ENCODE measurements at regions not wholly inside any gene's neighbourhood (a gene's known extent, or its start where the extent isn't known, plus 50 kb on each side); places are given as distances from the start of the nearest gene placed in this dataset.

DNA sequence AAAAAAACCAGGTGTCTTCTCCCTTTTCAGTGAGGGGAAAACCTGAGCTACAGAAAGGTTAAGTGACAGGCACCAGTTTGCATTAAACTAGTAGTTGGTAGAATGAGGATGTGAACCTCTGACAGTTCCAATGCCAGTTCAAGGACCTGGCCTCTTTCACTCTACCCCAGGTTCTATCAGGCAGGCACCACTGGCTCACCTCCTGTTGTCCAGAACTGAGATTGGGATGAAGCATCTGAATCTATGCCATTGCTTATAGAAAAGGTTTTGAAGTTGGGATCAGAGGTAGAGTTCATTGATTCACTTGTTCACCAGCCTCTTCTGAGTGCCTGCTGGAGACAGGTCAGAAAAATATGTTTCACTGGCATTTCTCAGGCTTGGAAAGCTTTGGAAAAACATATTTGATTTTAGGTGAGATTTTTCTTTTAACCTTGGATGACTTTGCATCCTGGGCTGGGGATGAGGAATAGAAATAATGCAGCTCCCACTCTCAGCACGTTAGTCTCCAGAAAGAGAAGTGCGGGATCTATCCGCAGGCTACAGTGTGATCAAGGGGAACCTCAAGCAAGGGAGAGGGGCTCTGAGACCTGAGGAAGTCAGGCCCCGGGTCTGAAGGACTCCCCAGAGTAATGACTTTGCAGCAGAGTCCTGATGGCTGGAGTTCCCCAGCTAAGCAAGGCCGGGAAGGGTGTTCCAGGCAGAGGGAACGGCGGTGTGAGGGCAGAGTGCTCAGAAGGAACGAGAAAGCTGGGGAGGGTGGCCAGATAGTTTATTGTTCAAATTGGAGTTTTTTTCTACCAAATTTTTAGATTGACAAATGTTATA, 250.3 kb downstream of the MYCN start:
- H3K4me1 ChIP-seq (ENCODE audit: control insufficient read depth, insufficient read depth, low read length), result peaks cover 8% of the 10 kb centered on the region; the same call in 1 of the 2 replicates
- no peak overlapping the region for H3K9ac ChIP-seq (ENCODE audit: low read length)
- H3K27me3 ChIP-seq (ENCODE audit: control insufficient read depth, insufficient read depth, low read length), result no peaks in the 10 kb centered on the region
- H3K9me3 ChIP-seq (ENCODE audit: control insufficient read depth, insufficient read depth, low read depth, low read length), result no peaks in the 10 kb centered on the region
- H3K4me3 ChIP-seq (ENCODE audit: low read depth, low read length), result no peak overlapping the region
- no peaks in the 10 kb centered on the region for H3K36me3 ChIP-seq (ENCODE audit: control insufficient read depth, insufficient read depth, low read length)
- no peak overlapping the region for H3K27ac ChIP-seq (ENCODE audit: low read depth, low read length)

DNA sequence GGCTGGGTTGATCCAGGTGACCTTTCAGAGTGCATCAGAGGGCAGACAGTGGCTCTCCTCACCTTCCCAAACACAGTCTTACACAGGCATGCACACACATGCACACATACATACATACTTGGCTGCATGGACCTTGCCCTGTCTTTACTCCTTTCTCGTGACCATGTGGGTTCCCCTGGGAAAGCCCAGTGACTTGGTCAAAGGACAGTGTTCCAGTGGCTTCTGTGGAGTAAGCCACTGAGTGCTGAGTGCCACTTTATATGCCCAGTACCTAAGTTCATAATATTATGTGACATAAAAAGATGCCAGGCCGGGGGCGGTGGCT, 249.4 kb downstream of the MYCN start:
- Histone ChIP-seq H3K4me1 (ENCODE audit: control insufficient read depth, insufficient read depth, low read length) (peaks cover 12% of the 10 kb centered on the region; the same call in 1 of the 2 replicates), H3K4me3 (ENCODE audit: low read depth, low read length) (no peak overlapping the region), H3K9me3 (ENCODE audit: control insufficient read depth, insufficient read depth, low read depth, low read length) (no peaks in the 10 kb centered on the region), H3K9ac (ENCODE audit: low read length) (no peak overlapping the region), H3K27me3 (ENCODE audit: control insufficient read depth, insufficient read depth, low read length) (no peaks in the 10 kb centered on the region), H3K36me3 (ENCODE audit: control insufficient read depth, insufficient read depth, low read length) (no peaks in the 10 kb centered on the region), H3K27ac (ENCODE audit: low read depth, low read length) (no peak overlapping the region)

DNA sequence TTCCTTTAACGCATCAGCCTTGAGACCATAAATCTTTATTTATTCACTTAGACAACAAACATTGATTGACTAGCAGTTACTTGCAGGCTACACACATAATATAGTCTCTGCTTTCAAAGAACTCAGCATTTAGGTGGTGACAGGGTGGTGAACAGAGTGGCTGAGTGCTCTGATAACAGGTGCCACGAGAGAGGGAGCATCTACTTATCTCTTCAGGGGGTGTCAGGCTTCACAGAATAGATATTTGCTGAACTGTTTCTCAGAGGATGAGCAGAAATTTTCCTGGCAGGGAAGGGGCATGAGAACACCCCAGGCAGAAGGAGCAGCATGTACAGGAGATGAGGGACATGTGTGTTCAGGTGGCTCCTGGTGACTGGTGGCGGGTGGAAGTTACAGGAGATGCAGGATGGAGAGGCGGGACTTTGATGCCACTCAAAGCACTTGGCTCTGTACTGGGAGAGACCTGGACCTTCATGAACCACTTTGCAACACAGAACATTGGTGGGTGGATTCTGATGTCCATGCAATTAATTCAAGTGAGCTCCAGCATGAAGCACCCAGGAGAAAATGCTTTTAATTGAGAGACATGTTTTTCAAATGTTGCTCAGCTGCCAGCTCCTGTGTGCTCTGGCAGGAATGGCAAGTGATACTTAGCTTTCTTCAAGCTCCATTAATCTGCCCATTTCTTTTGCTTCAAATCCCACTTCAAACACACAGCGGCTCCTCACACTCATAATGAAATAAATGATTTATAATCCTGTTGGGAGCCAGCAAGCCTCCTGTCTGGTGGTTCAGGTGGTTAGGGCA, 248.9 kb downstream of the MYCN start:
- H3K27me3 ChIP-seq (ENCODE audit: control insufficient read depth, insufficient read depth, low read length), result no peaks in the 10 kb centered on the region
- H3K36me3 ChIP-seq (ENCODE audit: control insufficient read depth, insufficient read depth, low read length), result no peaks in the 10 kb centered on the region
- no peak overlapping the region for H3K9ac ChIP-seq (ENCODE audit: low read length)
- H3K4me1 ChIP-seq (ENCODE audit: control insufficient read depth, insufficient read depth, low read length), result peaks cover 17% of the 10 kb centered on the region
- H3K9me3 ChIP-seq (ENCODE audit: control insufficient read depth, insufficient read depth, low read depth, low read length), result no peaks in the 10 kb centered on the region
- H3K4me3 ChIP-seq (ENCODE audit: low read depth, low read length), result no peak overlapping the region
- H3K27ac ChIP-seq (ENCODE audit: low read depth, low read length), result no peak overlapping the region

DNA sequence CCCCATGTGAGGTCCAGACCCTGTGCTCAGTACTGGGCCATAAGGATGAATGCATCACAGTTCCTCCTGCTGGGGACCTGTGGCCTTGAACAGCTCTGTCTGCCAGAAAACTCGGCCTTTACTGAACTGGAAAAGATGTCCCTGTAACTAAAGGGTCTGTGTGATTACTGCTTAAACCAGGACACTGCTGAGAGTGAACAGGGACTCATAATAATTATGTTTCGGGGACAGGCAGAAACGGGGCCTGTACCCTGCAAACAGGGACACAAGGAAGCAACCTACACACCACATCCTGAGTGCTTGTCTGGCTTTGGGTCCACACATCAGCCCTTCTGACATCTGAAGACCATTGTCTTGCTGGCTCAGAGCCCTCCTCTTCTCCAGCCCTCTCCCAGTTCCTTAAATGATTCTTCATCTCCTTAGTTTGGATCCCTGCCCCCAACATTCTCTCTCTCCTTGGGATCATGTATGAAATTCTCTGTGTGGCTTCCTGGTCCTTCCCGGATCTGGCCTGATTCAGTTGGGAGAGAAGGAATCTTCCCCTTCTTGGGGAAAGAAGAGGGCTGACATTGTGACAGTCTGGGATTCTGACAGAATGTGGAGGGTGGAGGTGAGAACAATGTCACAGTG, 248.0 kb downstream of the MYCN start:
- Histone ChIP-seq H3K27ac (ENCODE audit: low read depth, low read length) (no peak overlapping the region), H3K9ac (ENCODE audit: low read length) (no peak overlapping the region), H3K4me1 (ENCODE audit: control insufficient read depth, insufficient read depth, low read length) (peaks cover 17% of the 10 kb centered on the region), H3K36me3 (ENCODE audit: control insufficient read depth, insufficient read depth, low read length) (no peaks in the 10 kb centered on the region), H3K9me3 (ENCODE audit: control insufficient read depth, insufficient read depth, low read depth, low read length) (no peaks in the 10 kb centered on the region), H3K4me3 (ENCODE audit: low read depth, low read length) (no peak overlapping the region), H3K27me3 (ENCODE audit: control insufficient read depth, insufficient read depth, low read length) (no peaks in the 10 kb centered on the region)

DNA sequence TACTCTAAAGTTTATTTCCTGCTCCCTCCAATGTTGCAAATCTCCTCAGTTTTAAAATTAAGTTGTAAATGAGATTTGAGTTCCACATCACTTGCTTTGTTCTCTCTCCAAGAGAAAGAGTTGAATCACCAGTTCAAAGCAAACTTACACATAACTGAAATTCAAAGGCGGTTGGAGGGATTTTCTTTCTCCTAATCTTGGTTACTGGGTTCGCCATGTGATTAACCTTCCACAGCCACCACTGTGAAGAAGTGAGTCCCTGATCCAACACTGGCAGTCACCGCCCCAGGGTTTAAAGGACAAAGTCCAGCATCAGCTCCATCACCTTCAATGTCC, 247.1 kb downstream of the MYCN start:
- H3K4me3 ChIP-seq (ENCODE audit: low read depth, low read length), result no peak overlapping the region
- no peak overlapping the region for H3K9ac ChIP-seq (ENCODE audit: low read length)
- no peaks in the 10 kb centered on the region for H3K27me3 ChIP-seq (ENCODE audit: control insufficient read depth, insufficient read depth, low read length)
- H3K4me1 ChIP-seq (ENCODE audit: control insufficient read depth, insufficient read depth, low read length), result peaks cover 17% of the 10 kb centered on the region
- no peaks in the 10 kb centered on the region for H3K9me3 ChIP-seq (ENCODE audit: control insufficient read depth, insufficient read depth, low read depth, low read length)
- no peak overlapping the region for H3K27ac ChIP-seq (ENCODE audit: low read depth, low read length)
- no peaks in the 10 kb centered on the region for H3K36me3 ChIP-seq (ENCODE audit: control insufficient read depth, insufficient read depth, low read length)

DNA sequence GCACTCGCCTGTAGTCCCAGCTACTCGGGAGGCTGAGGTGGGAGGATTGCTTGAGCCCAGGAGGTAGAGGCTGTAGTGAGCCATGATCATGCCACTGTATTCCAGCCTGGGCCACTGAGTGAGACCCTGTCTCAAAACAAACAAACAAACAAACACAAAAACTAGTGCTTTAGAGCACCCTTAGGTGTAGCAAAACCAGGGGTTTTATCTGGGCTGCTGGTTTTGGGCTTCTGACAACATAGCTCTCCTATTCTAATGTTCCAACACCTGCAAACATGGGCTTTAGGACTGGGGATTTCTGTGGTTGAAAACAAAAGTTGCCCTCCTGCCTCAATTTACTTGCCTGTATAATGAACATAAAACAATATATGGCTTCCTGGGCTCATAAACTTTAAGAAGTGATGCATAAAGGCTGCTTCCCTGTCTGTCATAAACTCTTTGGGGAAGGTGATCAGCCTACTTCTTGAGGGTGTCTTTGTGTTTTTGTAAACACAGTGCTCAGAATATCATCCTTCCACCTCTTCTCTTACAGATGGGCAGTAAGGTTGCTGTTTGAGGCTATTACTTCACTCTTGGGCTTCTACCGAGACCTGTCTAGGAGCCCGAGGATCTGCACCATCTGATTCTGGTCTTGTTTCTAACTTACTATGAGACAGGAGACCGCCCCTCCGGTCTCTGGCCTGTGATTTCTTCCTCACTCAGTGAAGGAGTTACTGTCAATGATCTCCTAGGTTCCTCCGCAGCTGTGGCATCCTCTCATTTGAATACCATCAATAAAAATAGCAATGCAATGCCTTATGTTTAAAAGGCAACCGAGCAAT, 246.5 kb downstream of the MYCN start:
- no peaks in the 10 kb centered on the region for H3K27me3 ChIP-seq (ENCODE audit: control insufficient read depth, insufficient read depth, low read length)
- peaks cover 17% of the 10 kb centered on the region for H3K4me1 ChIP-seq (ENCODE audit: control insufficient read depth, insufficient read depth, low read length)
- no peak overlapping the region for H3K27ac ChIP-seq (ENCODE audit: low read depth, low read length)
- H3K4me3 ChIP-seq (ENCODE audit: low read depth, low read length), result no peak overlapping the region
- H3K9me3 ChIP-seq (ENCODE audit: control insufficient read depth, insufficient read depth, low read depth, low read length), result no peaks in the 10 kb centered on the region
- H3K9ac ChIP-seq (ENCODE audit: low read length), result no peak overlapping the region
- no peaks in the 10 kb centered on the region for H3K36me3 ChIP-seq (ENCODE audit: control insufficient read depth, insufficient read depth, low read length)

DNA sequence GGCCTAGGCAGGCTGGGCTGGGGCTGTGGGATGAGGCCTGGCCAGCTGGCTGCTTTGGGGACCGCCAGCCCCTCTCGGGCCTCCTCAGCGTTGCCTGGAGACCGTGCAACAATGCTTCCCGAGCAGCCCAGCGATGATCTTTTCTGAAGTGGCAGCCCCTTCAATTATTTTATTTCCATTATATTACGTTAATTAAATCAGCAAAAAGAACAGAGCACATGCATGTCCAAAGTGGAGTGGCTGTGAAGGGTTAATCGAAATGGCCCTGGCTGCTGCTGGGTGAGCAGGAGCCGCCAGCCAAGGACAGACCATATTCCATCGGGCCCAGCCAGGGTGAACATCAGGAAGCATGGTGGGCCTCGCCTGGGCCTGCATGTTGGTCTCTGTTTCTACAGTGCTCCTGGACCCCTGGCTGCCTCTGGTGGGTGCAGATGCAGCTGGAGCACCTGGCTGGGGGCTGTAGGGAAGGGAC, 245.5 kb downstream of the MYCN start:
- no peak overlapping the region for H3K27ac ChIP-seq (ENCODE audit: low read depth, low read length)
- H3K27me3 ChIP-seq (ENCODE audit: control insufficient read depth, insufficient read depth, low read length), result no peaks in the 10 kb centered on the region
- no peak overlapping the region for H3K4me3 ChIP-seq (ENCODE audit: low read depth, low read length)
- H3K4me1 ChIP-seq (ENCODE audit: control insufficient read depth, insufficient read depth, low read length), result peaks cover 17% of the 10 kb centered on the region
- no peak overlapping the region for H3K9ac ChIP-seq (ENCODE audit: low read length)
- H3K9me3 ChIP-seq (ENCODE audit: control insufficient read depth, insufficient read depth, low read depth, low read length), result no peaks in the 10 kb centered on the region
- H3K36me3 ChIP-seq (ENCODE audit: control insufficient read depth, insufficient read depth, low read length), result no peaks in the 10 kb centered on the region

DNA sequence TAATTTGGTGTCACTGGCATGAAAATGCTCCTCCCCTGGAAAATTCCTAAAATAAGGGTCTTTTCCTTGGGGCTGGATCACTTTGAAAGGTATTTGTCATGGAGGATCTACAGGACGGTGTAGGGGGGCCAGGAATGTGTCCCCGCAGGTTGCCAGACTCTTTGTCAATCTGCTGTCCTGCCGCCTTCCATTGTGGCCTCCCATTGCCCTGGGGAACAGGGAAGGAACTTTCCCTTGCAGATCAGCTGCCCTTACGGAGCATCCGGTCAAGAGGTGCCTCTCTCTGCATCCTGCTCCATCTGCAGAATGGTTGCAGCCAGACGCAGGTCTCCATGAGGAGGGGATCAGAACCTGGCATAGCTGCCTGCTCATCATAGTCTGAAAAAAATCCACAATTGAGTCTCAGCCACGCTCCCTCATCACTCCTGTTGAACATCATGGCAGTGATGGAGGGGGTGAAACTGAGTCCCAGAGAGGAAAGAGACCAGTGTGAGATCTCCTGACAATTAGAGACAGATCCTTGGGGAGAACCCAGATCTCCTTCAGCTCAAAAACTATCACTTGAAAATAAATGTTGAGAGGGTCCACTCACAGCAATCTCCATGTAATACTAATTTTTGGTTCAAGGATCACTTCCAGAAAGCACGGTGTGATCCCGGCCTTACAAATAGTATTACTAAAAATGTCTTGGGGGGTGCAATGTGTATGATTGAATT, 244.8 kb downstream of the MYCN start:
- H3K27ac ChIP-seq (ENCODE audit: low read depth, low read length), result no peak overlapping the region
- no peaks in the 10 kb centered on the region for H3K9me3 ChIP-seq (ENCODE audit: control insufficient read depth, insufficient read depth, low read depth, low read length)
- H3K27me3 ChIP-seq (ENCODE audit: control insufficient read depth, insufficient read depth, low read length), result no peaks in the 10 kb centered on the region
- H3K9ac ChIP-seq (ENCODE audit: low read length), result no peak overlapping the region
- H3K36me3 ChIP-seq (ENCODE audit: control insufficient read depth, insufficient read depth, low read length), result no peaks in the 10 kb centered on the region
- peaks cover 21% of the 10 kb centered on the region for H3K4me1 ChIP-seq (ENCODE audit: control insufficient read depth, insufficient read depth, low read length)
- no peak overlapping the region for H3K4me3 ChIP-seq (ENCODE audit: low read depth, low read length)

DNA sequence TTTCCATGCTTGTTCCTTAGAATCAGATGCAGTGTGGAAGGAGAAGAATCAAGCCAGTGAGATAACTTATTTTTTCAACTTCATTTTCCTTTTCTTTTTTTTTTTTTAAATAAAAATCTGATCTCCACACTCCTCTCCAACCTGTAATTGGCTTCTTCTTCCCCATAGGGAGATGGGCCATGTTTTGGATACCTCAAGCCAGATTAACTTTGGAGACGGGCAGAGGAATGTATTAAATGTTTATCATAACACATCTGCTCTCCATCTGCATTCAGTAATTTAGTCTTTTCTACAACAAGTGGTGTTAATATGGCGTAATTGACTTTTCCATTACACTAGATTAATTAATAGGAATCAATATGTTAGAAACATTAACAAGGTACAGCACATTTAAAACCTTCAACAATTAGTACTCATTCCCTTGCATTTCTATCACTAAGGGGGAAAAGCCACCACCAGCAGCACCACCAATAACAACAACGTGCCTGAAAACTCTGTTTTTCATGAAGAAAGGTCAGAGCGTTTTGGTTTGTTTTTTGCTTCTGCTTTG, 244.1 kb downstream of the MYCN start:
- Histone ChIP-seq H3K27ac (ENCODE audit: low read depth, low read length) (no peak overlapping the region), H3K4me1 (ENCODE audit: control insufficient read depth, insufficient read depth, low read length) (peaks cover 28% of the 10 kb centered on the region), H3K27me3 (ENCODE audit: control insufficient read depth, insufficient read depth, low read length) (no peaks in the 10 kb centered on the region), H3K36me3 (ENCODE audit: control insufficient read depth, insufficient read depth, low read length) (no peaks in the 10 kb centered on the region), H3K9ac (ENCODE audit: low read length) (no peak overlapping the region), H3K4me3 (ENCODE audit: low read depth, low read length) (no peak overlapping the region), H3K9me3 (ENCODE audit: control insufficient read depth, insufficient read depth, low read depth, low read length) (no peaks in the 10 kb centered on the region)

DNA sequence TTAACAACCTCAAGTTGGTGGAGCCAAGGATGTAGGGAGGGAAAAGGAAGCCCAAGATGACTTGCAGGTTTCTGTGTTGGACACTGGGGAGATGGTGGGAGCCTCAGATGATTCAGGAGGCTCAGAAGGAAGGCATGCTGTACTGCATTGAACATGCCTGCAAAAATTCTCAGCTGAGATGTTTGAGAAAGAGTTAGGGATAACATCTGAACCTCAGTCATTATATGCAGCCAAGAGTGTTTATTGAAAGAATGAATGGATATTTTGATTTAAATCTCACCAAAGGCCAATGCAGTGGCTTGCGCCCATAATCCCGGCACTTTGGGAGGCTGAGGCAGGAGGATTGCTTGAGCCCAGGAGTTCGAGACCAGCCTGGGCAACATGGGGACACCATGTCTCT, 243.0 kb downstream of the MYCN start:
- Histone ChIP-seq H3K36me3 (ENCODE audit: control insufficient read depth, insufficient read depth, low read length) (no peaks in the 10 kb centered on the region), H3K27me3 (ENCODE audit: control insufficient read depth, insufficient read depth, low read length) (no peaks in the 10 kb centered on the region), H3K27ac (ENCODE audit: low read depth, low read length) (no peak overlapping the region), H3K4me1 (ENCODE audit: control insufficient read depth, insufficient read depth, low read length) (peaks cover 25% of the 10 kb centered on the region), H3K9me3 (ENCODE audit: control insufficient read depth, insufficient read depth, low read depth, low read length) (no peaks in the 10 kb centered on the region), H3K4me3 (ENCODE audit: low read depth, low read length) (no peak overlapping the region), H3K9ac (ENCODE audit: low read length) (no peak overlapping the region)
